Uterus (tissue), 2 donors: ENCODE measurements at regions not wholly inside any gene's neighbourhood (a gene's known extent, or its start where the extent isn't known, plus 50 kb on each side); places are given as distances from the start of the nearest gene placed in this dataset.

Experiments used
- POLR2A ChIP-seq, 2 donors: fragments of 450-650 bp; IDR thresholded peaks; one replicate each; pipeline ENCODE4 v1.6.1; 2016; ENCODE audit warnings: antibody characterized with exemption in 2 of 2, mild to moderate bottlenecking in 1 of 2, moderate library complexity in 1 of 2
- TF ChIP-seq, protein P1 (sequence below), 4 experiments: fragments of 200-600 bp in 2 of 4; fragments of 450-650 bp in 2 of 4; sonication (generic) in 2 of 4; IDR thresholded peaks; one replicate each; pipeline ENCODE4 v1.5.1; 2016 to 2019; ENCODE audit warnings: antibody characterized with exemption in 4 of 4, mild to moderate bottlenecking in 2 of 4, moderate library complexity in 1 of 4

- TF ChIP-seq, protein P1, sequence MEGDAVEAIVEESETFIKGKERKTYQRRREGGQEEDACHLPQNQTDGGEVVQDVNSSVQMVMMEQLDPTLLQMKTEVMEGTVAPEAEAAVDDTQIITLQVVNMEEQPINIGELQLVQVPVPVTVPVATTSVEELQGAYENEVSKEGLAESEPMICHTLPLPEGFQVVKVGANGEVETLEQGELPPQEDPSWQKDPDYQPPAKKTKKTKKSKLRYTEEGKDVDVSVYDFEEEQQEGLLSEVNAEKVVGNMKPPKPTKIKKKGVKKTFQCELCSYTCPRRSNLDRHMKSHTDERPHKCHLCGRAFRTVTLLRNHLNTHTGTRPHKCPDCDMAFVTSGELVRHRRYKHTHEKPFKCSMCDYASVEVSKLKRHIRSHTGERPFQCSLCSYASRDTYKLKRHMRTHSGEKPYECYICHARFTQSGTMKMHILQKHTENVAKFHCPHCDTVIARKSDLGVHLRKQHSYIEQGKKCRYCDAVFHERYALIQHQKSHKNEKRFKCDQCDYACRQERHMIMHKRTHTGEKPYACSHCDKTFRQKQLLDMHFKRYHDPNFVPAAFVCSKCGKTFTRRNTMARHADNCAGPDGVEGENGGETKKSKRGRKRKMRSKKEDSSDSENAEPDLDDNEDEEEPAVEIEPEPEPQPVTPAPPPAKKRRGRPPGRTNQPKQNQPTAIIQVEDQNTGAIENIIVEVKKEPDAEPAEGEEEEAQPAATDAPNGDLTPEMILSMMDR (IDR thresholded peaks at IDR 0.05): no peak
- TF ChIP-seq POLR2A (IDR thresholded peaks at IDR 0.05): no peak
These were observed 297.8 kb downstream of the GJA1 start for GRCh38 chr6:121733234-121733633.
